HS-27A (cell line): ENCODE measurements at regions not wholly inside any gene's neighbourhood (a gene's known extent, or its start where the extent isn't known, plus 50 kb on each side); places are given as distances from the start of the nearest gene placed in this dataset.

Experiments
- DNase-seq: peaks from one replicate; pipeline ENCODE4 v3.0.0-alpha.2; 2012; ENCODE audit warnings: low read depth, missing footprints

GRCh38 chr3:79874646-79875045, 106.8 kb upstream of the ROBO1 start:
- no peak for DNase-seq

GRCh38 chr3:79872483-79872882, 104.7 kb upstream of the ROBO1 start:
- DNase-seq = peak; percentile 86

GRCh38 chr3:79871656-79872055, 103.9 kb upstream of the ROBO1 start:
- DNase-seq = no peak

GRCh38 chr3:79870313-79870620, 102.5 kb upstream of the ROBO1 start:
- no peak for DNase-seq

- no peak for DNase-seq
Observed at GRCh38 chr3:79869461-79870312, 101.9 kb upstream of the ROBO1 start.

- no peak for DNase-seq
Observed at GRCh38 chr3:79866162-79866561, 98.4 kb upstream of the ROBO1 start.

GRCh38 chr3:79864077-79864476, 96.3 kb upstream of the ROBO1 start:
- no peak for DNase-seq

GRCh38 chr3:79848876-79849275, 81.1 kb upstream of the ROBO1 start:
- no peak for DNase-seq

- no peak for DNase-seq
Observed at GRCh38 chr3:79847928-79848327, 80.1 kb upstream of the ROBO1 start.

- DNase-seq = no peak
Observed at GRCh38 chr3:79846148-79846933, 78.5 kb upstream of the ROBO1 start.

GRCh38 chr3:79845546-79845945, 77.7 kb upstream of the ROBO1 start:
- DNase-seq = peak; percentile 75

- no peak for DNase-seq
Observed at GRCh38 chr3:79844176-79844575, 76.4 kb upstream of the ROBO1 start.

- no peak for DNase-seq
Observed at GRCh38 chr3:79843180-79843579, 75.4 kb upstream of the ROBO1 start.

- no peak for DNase-seq
Observed at GRCh38 chr3:79835701-79836100, 67.9 kb upstream of the ROBO1 start.

- no peak for DNase-seq
Observed at GRCh38 chr3:79824166-79824565, 56.4 kb upstream of the ROBO1 start.

GRCh38 chr3:79822076-79822475, 54.3 kb upstream of the ROBO1 start:
- DNase-seq = no peak

- DNase-seq = no peak
Observed at GRCh38 chr3:79820089-79820488, 52.3 kb upstream of the ROBO1 start.

GRCh38 chr3:79818015-79818414, 50.2 kb upstream of the ROBO1 start:
- DNase-seq = no peak
